Glutamatergic neuron (in vitro differentiated cells): ENCODE measurements at regions not wholly inside any gene's neighbourhood (a gene's known extent, or its start where the extent isn't known, plus 50 kb on each side); places are given as distances from the start of the nearest gene placed in this dataset.

Experiments used
- DNase-seq: peaks from one replicate; pipeline ENCODE4 v3.0.0; 2022
- H3K27ac Mint-ChIP-seq: one replicate; pipeline ENCODE4 v1.8.0; 2020; ENCODE audit warnings: mild to moderate bottlenecking, mixed read lengths, inconsistent platforms; ENCODE audit not compliant: unreplicated experiment
- H3K27me3 Mint-ChIP-seq: one replicate; pipeline ENCODE4 v1.8.0; 2020; ENCODE audit warnings: mild to moderate bottlenecking, moderate library complexity, mixed read lengths, inconsistent platforms; ENCODE audit not compliant: unreplicated experiment
- H3K36me3 Mint-ChIP-seq: one replicate; pipeline ENCODE4 v1.8.0; 2020; ENCODE audit warnings: mild to moderate bottlenecking, mixed read lengths, inconsistent platforms; ENCODE audit not compliant: unreplicated experiment
- H3K4me1 Mint-ChIP-seq: one replicate; pipeline ENCODE4 v1.8.0; 2020; ENCODE audit warnings: mild to moderate bottlenecking, low read depth, mixed read lengths, inconsistent platforms; ENCODE audit not compliant: unreplicated experiment
- H3K4me3 Mint-ChIP-seq: one replicate; pipeline ENCODE4 v1.8.0; 2020; ENCODE audit warnings: mild to moderate bottlenecking, mixed read lengths, inconsistent platforms; ENCODE audit not compliant: unreplicated experiment
- H3K9me3 Mint-ChIP-seq: one replicate; pipeline ENCODE4 v1.8.0; 2020; ENCODE audit warnings: mild to moderate bottlenecking, moderate library complexity, mixed read lengths, inconsistent platforms; ENCODE audit not compliant: unreplicated experiment
- CTCF ChIP-seq: fragments of 200-600 bp; sonication (generic); IDR thresholded peaks from one replicate; pipeline ENCODE4 v1.5.0; 2021; ENCODE audit not compliant: partially characterized antibody, unreplicated experiment

GRCh38 chr13:27327633-27328032 is 57.0 kb downstream of the RASL11A start:
- peaks cover 4% of the 10 kb centered on the region for H3K9me3 Mint-ChIP-seq
- H3K4me3 Mint-ChIP-seq = no peak overlapping the region
- H3K27ac Mint-ChIP-seq = peak overlapping the region; percentile 91
- peaks cover 2% of the 10 kb centered on the region for H3K27me3 Mint-ChIP-seq
- TF ChIP-seq CTCF = no peak
- H3K4me1 Mint-ChIP-seq = peaks cover 13% of the 10 kb centered on the region
- no peak for DNase-seq
- no peaks in the 10 kb centered on the region for H3K36me3 Mint-ChIP-seq

DNA sequence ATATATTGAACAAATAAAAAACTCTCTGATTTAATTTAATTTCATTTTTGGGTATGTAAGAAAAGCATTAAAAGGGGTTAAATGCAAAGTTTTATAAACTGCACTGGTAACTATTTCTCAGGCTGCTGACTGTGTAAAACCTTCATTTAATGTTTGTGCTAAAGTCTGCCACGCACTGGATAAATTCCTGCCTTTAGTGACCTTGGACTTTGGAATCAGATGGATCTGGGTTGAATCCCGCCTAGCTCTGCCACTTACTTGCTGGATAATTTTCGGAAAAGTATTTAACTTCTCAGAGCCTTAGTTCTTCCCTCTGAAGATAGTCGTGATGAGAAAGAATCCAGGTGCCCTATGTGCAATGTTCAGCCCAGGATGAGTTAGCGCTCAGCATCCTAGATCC is 58.6 kb downstream of the RASL11A start:
- Mint-ChIP-seq H3K4me3 (no peak overlapping the region), H3K4me1 (peaks cover 13% of the 10 kb centered on the region), H3K27ac (no peak overlapping the region), H3K9me3 (peaks cover 4% of the 10 kb centered on the region), H3K36me3 (no peaks in the 10 kb centered on the region), H3K27me3 (peaks cover 2% of the 10 kb centered on the region)
- no peak for DNase-seq
- no peak for TF ChIP-seq CTCF

DNA sequence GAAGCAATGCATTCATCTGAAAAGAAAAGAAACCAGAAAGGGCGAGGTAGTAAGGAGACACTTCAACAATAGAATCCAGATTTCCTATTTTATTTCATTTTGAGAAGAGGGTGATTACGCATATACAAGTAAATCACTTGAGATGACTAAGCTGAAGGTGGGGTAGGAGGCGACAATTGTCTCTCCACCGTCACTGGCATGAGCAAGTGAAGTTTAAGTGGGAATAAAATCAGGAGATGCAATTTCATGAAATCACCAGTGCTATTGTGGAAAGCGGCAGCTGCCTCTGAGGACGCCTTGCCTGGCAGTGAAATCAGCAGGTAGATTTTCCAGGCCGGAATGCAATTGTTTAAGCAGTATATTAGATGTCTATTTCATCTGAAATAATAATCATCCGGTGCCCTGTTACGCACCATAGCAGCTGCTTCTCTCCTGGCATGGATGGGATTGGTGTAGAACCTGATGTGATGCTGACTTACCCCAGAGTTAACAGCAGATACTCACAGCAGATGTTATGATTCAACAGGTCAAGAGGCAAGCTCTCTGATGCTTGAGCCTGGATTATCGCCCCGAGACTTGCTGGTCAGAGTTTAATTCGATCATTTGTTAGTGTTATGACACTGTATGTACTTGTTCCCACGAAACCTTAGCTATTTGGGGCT is 64.3 kb downstream of the RASL11A start:
- Mint-ChIP-seq H3K9me3 (no peaks in the 10 kb centered on the region), H3K4me3 (no peak overlapping the region), H3K4me1 (no peaks in the 10 kb centered on the region), H3K36me3 (no peaks in the 10 kb centered on the region), H3K27me3 (peaks cover 3% of the 10 kb centered on the region), H3K27ac (no peak overlapping the region)
- TF ChIP-seq CTCF = no peak
- DNase-seq = no peak

DNA sequence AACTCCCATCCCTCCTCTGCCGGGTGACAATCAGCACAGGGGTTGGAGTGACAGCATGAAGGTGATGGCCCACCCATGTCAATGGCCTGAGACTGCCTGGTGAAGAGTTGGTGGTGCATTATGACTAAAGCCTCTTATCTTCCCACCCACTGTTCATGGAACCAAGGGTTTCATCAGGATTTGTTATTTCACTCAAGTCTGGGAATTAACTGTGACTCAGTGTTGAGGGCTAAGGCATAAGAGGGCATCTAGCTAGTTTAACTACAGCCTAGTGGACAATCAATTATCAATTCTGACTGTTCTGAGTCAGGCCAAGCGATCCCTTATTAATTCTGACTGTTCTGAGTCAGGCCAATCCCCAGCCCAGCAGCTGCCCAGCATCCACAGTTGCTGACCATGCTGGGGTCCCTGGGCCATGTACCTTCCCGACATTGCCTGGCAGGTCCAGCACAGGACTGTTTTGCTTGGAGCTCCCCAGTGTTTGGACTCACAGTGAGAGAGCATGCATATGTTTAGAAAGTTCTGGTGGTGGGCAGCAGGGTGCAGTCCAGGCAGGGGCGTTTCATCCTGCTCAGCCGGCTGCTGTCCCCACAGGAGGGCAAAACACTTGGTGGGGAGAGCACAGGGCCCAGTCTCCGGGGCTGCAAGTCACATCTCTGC is 65.5 kb downstream of the RASL11A start:
- Mint-ChIP-seq H3K36me3 (no peaks in the 10 kb centered on the region), H3K4me3 (no peak overlapping the region), H3K9me3 (no peaks in the 10 kb centered on the region), H3K4me1 (no peaks in the 10 kb centered on the region), H3K27ac (no peak overlapping the region), H3K27me3 (peaks cover 3% of the 10 kb centered on the region)
- DNase-seq = no peak
- TF ChIP-seq CTCF = no peak

GRCh38 chr13:27338207-27338606 is 67.6 kb downstream of the RASL11A start:
- Mint-ChIP-seq H3K4me3 (no peak overlapping the region), H3K27me3 (peaks cover 3% of the 10 kb centered on the region), H3K27ac (no peak overlapping the region), H3K9me3 (no peaks in the 10 kb centered on the region), H3K4me1 (no peaks in the 10 kb centered on the region), H3K36me3 (no peaks in the 10 kb centered on the region)
- TF ChIP-seq CTCF = no peak
- DNase-seq = no peak
